ENCODE measurements at regions not wholly inside any gene's neighbourhood (a gene's known extent, or its start where the extent isn't known, plus 50 kb on each side); places are given as distances from the start of the nearest gene placed in this dataset.

- TF ChIP-seq TCF7L2 (IDR thresholded peaks at IDR 0.05; ENCODE audit: borderline replicate concordance, extremely low read depth, insufficient read depth, insufficient read length), result no peak
- no peak for TF ChIP-seq ZFX (IDR thresholded peaks at IDR 0.05)
- no peak for TF ChIP-seq CBX3 (IDR thresholded peaks at IDR 0.05; ENCODE audit: low read depth)
- TF ChIP-seq EZH2 (IDR thresholded peaks at IDR 0.05), result no peak
- no peak for TF ChIP-seq SRF (IDR thresholded peaks at IDR 0.05; ENCODE audit: low read depth)
- TF ChIP-seq FOSL1 (IDR thresholded peaks at IDR 0.05; ENCODE audit: low read depth), result no peak
Observed at GRCh38 chr18:22687892-22688680, 245.0 kb upstream of the RBBP8 start (continued).

DNA sequence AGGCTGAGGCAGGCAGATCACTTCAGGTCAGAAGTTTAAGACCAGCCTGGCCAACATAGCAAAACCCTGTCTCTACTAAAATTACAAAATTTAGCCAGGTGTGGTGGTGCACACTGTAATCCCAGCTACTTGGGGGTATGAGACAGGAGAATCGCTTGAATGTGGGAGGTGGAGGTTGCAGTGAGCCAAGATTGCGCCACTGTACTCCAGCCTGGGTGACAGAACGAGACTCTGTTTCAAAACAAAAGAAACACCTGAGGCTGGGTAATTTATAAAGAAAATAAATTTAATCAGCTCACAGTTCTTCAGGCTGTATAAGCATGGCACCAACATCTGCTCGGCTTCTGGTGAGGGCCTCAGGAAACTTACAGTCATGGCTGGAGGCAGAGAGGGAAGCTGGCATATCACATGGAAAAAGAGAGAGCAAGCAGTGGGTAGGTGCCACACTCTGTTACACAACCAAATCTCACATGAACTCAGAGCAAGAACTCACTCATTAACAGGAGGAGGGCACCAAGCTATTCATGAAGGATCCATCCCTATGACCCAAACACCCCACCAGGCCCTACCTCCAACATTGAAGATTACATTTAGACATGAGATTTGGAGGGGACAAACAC lies 244.1 kb upstream of the RBBP8 start:
- Histone ChIP-seq H3K9me2 (ENCODE audit: insufficient read depth) (no peaks in the 10 kb centered on the region), H4K20me1 (ENCODE audit: insufficient read depth) (no peaks in the 10 kb centered on the region), H3K36me3 (ENCODE audit: control insufficient read depth in 1 of 2, insufficient read depth in 2 of 2, low read length in 2 of 2) (no peaks in the 10 kb centered on the region), H3K4me2 (ENCODE audit: low read length) (no peak overlapping the region), H3K4me3 (replicated peaks in 1 of 2; ENCODE audit: low read depth in 1 of 2, low read length in 2 of 2) (no peak overlapping the region), H3K27me3 (ENCODE audit: insufficient read depth, low read length) (no peaks in the 10 kb centered on the region), H3K9ac (ENCODE audit: low read length) (no peak overlapping the region), H3K27ac (ENCODE audit: low read depth, low read length) (no peak overlapping the region), H3K4me1 (ENCODE audit: control insufficient read depth in 1 of 2, insufficient read depth in 2 of 2, low read length in 2 of 2) (no peaks in the 10 kb centered on the region), H3K79me2 (ENCODE audit: insufficient read depth, low read length) (no peaks in the 10 kb centered on the region), H3K9me3 (ENCODE audit: control insufficient read depth in 1 of 2, insufficient read depth in 1 of 2, low read depth in 1 of 2, low read length in 2 of 2) (no peaks in the 10 kb centered on the region), H2AFZ (ENCODE audit: low read depth, low read length, poor library complexity, severe bottlenecking) (no peak overlapping the region)
- POLR2A ChIA-PET, result no interaction called here
- RAD21 ChIA-PET (ENCODE audit: low non-redundant PET in 1 of 2, low total read pairs in 2 of 2, uncharacterized antibody in 2 of 2, unreplicated experiment in 2 of 2), result no interaction called here
- no peak for TF ChIP-seq JUND (IDR thresholded peaks at IDR 0.05)
- TF ChIP-seq CTCF (IDR thresholded peaks at IDR 0.05 in 2 of 3, conservative IDR thresholded peaks at IDR 0.05 in 1 of 3; ENCODE audit: borderline replicate concordance in 1 of 3, insufficient read depth in 1 of 3, low read depth in 2 of 3, low read length in 2 of 3), result no peak
- TF ChIP-seq FOSL1 (IDR thresholded peaks at IDR 0.05; ENCODE audit: low read depth), result no peak
- TF ChIP-seq ELF1 (IDR thresholded peaks at IDR 0.05; ENCODE audit: borderline replicate concordance, low read depth), result no peak
- no peak for TF ChIP-seq ZBTB33 (IDR thresholded peaks at IDR 0.05; ENCODE audit: extremely low read depth, insufficient replicate concordance, low read length)
- no peak for TF ChIP-seq EGR1 (IDR thresholded peaks at IDR 0.05; ENCODE audit: low read depth)
- TF ChIP-seq, protein P1, sequence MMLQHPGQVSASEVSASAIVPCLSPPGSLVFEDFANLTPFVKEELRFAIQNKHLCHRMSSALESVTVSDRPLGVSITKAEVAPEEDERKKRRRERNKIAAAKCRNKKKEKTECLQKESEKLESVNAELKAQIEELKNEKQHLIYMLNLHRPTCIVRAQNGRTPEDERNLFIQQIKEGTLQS (IDR thresholded peaks at IDR 0.05), result no peak
- no peak for TF ChIP-seq SIN3A (IDR thresholded peaks at IDR 0.05; ENCODE audit: low read depth)
- no peak for TF ChIP-seq POLR2A (IDR thresholded peaks at IDR 0.05; ENCODE audit: borderline replicate concordance, extremely low read depth, insufficient read depth, insufficient read length)
- TF ChIP-seq, protein P2, sequence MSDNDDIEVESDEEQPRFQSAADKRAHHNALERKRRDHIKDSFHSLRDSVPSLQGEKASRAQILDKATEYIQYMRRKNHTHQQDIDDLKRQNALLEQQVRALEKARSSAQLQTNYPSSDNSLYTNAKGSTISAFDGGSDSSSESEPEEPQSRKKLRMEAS (IDR thresholded peaks at IDR 0.05), result no peak
- TF ChIP-seq ZFX (IDR thresholded peaks at IDR 0.05), result no peak
- TF ChIP-seq POLR2AphosphoS5 (IDR thresholded peaks at IDR 0.05; ENCODE audit: low read depth, low read length), result no peak
- TF ChIP-seq CBX3 (IDR thresholded peaks at IDR 0.05; ENCODE audit: low read depth), result no peak
- no peak for TF ChIP-seq TCF7L2 (IDR thresholded peaks at IDR 0.05; ENCODE audit: borderline replicate concordance, extremely low read depth, insufficient read depth, insufficient read length)
- TF ChIP-seq SP1 (IDR thresholded peaks at IDR 0.05; ENCODE audit: low read depth), result no peak
- TF ChIP-seq ZNF274 (IDR thresholded peaks at IDR 0.05; ENCODE audit: low read depth, low read length), result no peak
- intact Hi-C loops (cut with micrococcal nuclease), result no loop called here
- no TSS peak for BruUV-seq (replicated peaks)
- DNase-seq (ENCODE audit: low read depth, low spot score) (no peak), ATAC-seq (no peak)
- CTCF ChIA-PET, result no interaction called here

All from HCT116 (cell line).